GM20000 (cell line): ENCODE measurements at regions not wholly inside any gene's neighbourhood (a gene's known extent, or its start where the extent isn't known, plus 50 kb on each side); places are given as distances from the start of the nearest gene placed in this dataset.

ENCODE experiments used
- DNase-seq: peaks from one replicate; pipeline ENCODE4 v3.0.0; 2012; ENCODE audit warnings: low spot score
- TF ChIP-seq, protein P1 (sequence below): IDR thresholded peaks from 2 replicates; pipeline ENCODE4 v1.5.1; 2012; ENCODE audit warnings: mild to moderate bottlenecking, control low read depth; ENCODE audit errors: extremely low read depth, missing control alignments

DNA sequence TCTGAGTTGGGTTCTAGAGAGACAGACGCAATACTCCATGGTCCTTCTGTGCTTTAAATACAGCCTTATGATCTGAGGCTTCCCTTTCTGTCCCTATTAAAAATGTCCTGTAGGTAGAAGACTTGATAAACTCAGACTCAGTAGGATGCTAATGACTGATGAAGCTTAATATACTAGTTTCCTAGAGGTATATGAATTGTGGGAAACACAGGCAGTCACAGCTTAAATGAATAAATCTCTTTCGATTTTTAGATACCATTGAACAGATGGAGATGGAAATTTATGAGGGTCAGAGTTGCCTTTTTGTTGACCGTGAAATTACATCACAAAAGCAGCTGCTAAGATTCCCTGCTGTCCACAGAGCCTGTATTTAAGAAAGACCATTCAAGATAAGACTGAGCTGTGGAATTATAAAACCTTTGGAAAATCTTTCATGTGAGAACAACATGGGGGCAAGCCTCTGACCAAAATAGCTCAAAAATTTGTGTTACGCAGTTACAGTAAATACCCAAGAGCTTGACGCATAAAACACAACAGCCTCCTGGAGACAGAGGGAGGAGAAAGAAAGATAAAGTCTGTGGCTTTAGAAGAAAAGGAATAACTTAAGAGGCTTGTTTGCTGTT lies 172.3 kb downstream of the AASDHPPT start:
- TF ChIP-seq, protein P1, sequence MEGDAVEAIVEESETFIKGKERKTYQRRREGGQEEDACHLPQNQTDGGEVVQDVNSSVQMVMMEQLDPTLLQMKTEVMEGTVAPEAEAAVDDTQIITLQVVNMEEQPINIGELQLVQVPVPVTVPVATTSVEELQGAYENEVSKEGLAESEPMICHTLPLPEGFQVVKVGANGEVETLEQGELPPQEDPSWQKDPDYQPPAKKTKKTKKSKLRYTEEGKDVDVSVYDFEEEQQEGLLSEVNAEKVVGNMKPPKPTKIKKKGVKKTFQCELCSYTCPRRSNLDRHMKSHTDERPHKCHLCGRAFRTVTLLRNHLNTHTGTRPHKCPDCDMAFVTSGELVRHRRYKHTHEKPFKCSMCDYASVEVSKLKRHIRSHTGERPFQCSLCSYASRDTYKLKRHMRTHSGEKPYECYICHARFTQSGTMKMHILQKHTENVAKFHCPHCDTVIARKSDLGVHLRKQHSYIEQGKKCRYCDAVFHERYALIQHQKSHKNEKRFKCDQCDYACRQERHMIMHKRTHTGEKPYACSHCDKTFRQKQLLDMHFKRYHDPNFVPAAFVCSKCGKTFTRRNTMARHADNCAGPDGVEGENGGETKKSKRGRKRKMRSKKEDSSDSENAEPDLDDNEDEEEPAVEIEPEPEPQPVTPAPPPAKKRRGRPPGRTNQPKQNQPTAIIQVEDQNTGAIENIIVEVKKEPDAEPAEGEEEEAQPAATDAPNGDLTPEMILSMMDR = no peak
- no peak for DNase-seq

DNA sequence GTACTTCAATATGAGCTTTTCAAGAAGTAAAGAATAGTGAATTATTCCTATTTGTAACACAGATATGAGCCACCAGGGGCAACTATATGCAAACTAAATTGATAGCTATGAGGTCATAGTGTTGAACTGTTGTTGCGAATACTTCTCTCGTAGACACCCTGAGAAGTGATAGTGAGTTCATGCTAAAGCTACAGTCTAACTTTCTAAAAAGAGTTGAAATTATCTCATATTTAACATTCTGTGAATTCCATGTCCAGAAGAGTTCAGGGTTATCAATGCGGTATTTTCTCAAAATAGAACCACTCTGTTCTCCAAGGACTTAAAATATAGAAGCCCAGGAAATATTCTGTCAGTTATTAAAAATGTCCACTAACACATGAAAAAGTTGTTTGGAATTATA lies 185.4 kb downstream of the AASDHPPT start:
- TF ChIP-seq, protein P1 = no peak
- DNase-seq = no peak

DNA sequence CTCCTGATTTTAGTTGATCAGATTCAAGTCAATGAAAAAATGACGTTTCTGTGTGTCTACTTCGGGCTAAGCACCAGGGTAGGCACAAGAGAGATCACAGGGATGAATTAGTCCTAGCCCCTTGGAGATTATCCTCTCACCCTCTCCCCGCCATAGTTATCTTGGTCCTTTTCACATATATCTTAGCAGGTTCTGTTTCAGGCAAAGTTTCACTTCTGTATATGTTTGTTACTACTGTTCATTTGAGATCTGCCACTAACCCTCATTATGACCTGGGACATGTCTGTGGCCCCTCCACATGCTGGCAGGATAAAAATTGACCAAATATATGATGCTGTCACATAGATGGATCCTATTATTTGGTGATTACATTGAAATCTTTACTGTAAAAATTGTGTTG lies 186.1 kb downstream of the AASDHPPT start:
- DNase-seq = no peak
- TF ChIP-seq, protein P1 = no peak

DNA sequence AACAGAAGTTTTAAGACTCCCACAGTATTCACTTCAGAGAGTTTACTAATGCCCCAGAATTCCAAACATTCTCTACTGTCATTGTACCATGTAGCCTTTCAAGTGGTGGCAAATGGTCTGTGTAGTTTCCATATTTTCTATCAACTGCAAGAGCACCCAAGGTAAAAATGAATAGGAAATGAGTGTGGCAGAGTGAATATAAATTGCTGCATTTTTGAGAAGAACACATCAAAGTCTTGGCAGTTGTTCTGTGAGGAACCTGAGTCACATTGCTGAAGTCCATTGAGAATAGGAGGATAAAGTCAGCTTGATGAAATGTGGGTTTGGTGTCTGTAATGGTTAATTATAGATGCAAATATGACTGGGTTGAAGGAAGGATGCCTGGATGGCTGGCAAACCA lies 193.6 kb downstream of the AASDHPPT start:
- DNase-seq = no peak
- TF ChIP-seq, protein P1 = no peak

DNA sequence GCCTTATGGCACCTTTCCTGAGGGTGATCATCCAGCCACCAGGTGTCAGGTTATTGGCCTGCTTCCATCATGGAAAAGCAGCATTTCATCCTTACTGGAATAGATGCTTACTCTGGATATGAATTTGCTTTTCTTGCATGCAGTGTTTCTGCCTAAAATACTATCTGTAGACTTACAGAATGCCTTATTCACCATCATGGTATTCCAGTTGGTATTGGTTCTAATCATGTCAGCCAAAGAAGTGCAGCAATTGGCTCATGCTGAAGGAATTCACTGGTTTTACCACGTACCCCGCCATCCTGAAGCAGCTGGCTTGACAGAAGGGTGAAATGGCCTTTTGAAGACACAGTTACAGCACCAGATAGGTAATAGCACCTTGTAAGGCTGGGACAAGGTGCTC lies 194.2 kb downstream of the AASDHPPT start:
- no peak for DNase-seq
- TF ChIP-seq, protein P1 = no peak

DNA sequence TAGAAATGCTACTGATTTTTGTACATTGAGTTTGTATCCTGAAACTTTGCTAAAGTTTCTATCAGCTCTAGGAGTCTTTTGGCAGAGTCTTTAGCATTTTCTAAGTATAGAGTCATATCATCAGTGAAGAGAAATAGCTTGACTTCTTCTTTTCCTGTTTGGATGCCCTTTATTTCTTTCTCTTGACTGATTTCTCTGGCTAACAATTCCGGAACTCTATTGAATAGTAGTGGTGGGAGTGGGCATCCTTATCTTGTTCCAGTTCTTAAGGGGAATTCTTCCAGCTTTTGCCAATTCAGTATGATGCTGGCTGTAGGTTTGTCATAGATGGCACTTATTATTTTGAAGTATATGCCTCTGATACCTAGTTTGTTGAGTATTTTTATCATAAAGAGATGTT lies 197.7 kb downstream of the AASDHPPT start:
- TF ChIP-seq, protein P1 = no peak
- DNase-seq = no peak

DNA sequence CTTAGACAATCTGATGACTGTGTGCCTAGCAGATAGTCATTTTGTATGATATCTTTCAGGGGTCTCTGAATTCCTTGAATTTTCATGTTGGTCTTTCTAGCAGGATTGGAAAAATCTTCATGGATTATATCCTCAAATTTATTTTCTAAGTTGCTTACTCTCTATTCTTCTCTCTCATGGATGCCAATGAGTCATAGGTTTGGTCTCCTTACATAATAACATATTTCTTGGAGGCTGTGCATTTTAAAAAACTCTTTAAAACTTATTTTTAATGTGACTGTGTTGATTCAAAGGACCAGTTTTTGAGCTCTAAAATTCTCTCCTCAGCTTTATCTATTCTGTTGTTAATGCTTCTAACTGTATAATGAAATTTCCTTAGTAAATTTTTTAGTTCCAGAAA lies 198.7 kb downstream of the AASDHPPT start:
- TF ChIP-seq, protein P1 = no peak
- no peak for DNase-seq
